ENCODE measurements at regions not wholly inside any gene's neighbourhood (a gene's known extent, or its start where the extent isn't known, plus 50 kb on each side); places are given as distances from the start of the nearest gene placed in this dataset.
"Not testable (repeated sequence)": the region's sequence is repeated elsewhere in the genome, so short reads cannot be mapped to it uniquely, and the experiment has no call there.

DNA sequence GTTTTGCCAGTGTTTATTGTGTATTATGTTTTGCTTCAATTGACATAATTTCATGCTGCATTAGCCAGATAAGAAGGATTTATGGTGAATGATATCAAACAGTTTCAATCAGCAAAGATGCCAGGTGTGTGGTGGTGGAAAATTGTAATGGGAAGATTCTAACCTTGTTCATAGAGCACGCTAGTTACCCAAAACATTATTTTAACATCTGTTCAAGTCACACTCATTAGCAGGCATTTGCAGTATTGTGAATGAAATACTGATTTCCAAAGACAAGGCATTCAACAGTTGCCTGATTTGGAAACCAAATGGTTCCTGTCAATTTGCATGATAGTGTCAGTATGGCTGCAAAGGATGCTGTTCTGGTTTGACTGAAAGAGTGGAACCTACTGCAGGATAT is 129.7 kb downstream of the EPC1 start:
- no peaks in the 10 kb centered on the region for H3F3A ChIP-seq (ENCODE audit: low read length, unreplicated experiment)
- no peak overlapping the region for H3K4me2 ChIP-seq (ENCODE audit: low read length)
- H3K4me3 ChIP-seq (ENCODE audit: low read length): no peak overlapping the region
- H3K27ac ChIP-seq (ENCODE audit: low read length): no peak overlapping the region
- TF ChIP-seq EZH2 (IDR thresholded peaks at IDR 0.05; ENCODE audit: low read length, unreplicated experiment): no peak
- no peak for TF ChIP-seq EZH2phosphoT487 (IDR thresholded peaks at IDR 0.05; ENCODE audit: borderline replicate concordance, low read length)
- TF ChIP-seq, protein P1, sequence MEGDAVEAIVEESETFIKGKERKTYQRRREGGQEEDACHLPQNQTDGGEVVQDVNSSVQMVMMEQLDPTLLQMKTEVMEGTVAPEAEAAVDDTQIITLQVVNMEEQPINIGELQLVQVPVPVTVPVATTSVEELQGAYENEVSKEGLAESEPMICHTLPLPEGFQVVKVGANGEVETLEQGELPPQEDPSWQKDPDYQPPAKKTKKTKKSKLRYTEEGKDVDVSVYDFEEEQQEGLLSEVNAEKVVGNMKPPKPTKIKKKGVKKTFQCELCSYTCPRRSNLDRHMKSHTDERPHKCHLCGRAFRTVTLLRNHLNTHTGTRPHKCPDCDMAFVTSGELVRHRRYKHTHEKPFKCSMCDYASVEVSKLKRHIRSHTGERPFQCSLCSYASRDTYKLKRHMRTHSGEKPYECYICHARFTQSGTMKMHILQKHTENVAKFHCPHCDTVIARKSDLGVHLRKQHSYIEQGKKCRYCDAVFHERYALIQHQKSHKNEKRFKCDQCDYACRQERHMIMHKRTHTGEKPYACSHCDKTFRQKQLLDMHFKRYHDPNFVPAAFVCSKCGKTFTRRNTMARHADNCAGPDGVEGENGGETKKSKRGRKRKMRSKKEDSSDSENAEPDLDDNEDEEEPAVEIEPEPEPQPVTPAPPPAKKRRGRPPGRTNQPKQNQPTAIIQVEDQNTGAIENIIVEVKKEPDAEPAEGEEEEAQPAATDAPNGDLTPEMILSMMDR (conservative IDR thresholded peaks at IDR 0.05; ENCODE audit: low read depth, low read length): no peak
- DNase-seq: no peak
- H3K79me2 ChIP-seq (ENCODE audit: low read length): no peaks in the 10 kb centered on the region
- ATAC-seq: no peak
- no peaks in the 10 kb centered on the region for H4K20me1 ChIP-seq (ENCODE audit: low read length)
- no peaks in the 10 kb centered on the region for H3K9me2 ChIP-seq (replicated peaks; ENCODE audit: low read length)
- intact Hi-C loops (cut with micrococcal nuclease): no loop called here
- H3K4me1 ChIP-seq (ENCODE audit: insufficient read depth, low read length): no peaks in the 10 kb centered on the region
- no TSS peak for BruUV-seq (replicated peaks)
- no peaks in the 10 kb centered on the region for H3K36me3 ChIP-seq (ENCODE audit: low read depth, low read length)
- H3K27me3 ChIP-seq (ENCODE audit: low read length): no peaks in the 10 kb centered on the region
- no peak overlapping the region for H3K9ac ChIP-seq (ENCODE audit: low read length)
- no peak overlapping the region for H2AFZ ChIP-seq (ENCODE audit: low read length)
- ChIA-PET CTCF (no interaction called here), POLR2A (ENCODE audit: unreplicated experiment) (no interaction called here)
- H3K9me3 ChIP-seq (ENCODE audit: low read length): no peaks in the 10 kb centered on the region

DNA sequence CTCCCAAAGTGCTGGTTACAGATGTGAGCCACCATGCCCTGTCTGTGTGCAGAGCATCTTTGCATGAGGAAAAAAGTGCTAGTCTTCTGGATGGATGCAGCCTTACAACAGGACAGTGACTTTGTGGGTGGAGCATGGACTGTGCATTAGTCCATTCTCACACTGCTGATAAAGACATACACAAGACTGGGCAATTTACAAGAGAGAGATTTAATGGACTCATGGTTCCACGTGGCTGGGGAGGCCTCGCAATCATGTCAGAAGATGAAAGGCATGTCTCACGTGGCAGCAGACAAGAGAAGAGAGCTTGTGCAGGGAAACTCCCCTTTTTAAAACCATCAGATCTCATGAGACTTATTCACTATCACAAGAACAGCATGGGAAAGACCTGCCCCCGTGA is 133.1 kb downstream of the EPC1 start:
- H3K79me2 ChIP-seq (ENCODE audit: low read length); H3K36me3 ChIP-seq (ENCODE audit: low read depth, low read length); POLR2A ChIA-PET (ENCODE audit: unreplicated experiment); H3K9me2 ChIP-seq (replicated peaks; ENCODE audit: low read length); H3K9ac ChIP-seq (ENCODE audit: low read length); intact Hi-C loops (cut with micrococcal nuclease); BruUV-seq (replicated peaks); H3K27me3 ChIP-seq (ENCODE audit: low read length); ATAC-seq; H3F3A ChIP-seq (ENCODE audit: low read length, unreplicated experiment); H2AFZ ChIP-seq (ENCODE audit: low read length); CTCF ChIA-PET; H3K4me2 ChIP-seq (ENCODE audit: low read length); H3K9me3 ChIP-seq (ENCODE audit: low read length); H3K4me3 ChIP-seq (ENCODE audit: low read length); H3K4me1 ChIP-seq (ENCODE audit: insufficient read depth, low read length); DNase-seq; H4K20me1 ChIP-seq (ENCODE audit: low read length); H3K27ac ChIP-seq (ENCODE audit: low read length): not testable (repeated sequence)

DNA sequence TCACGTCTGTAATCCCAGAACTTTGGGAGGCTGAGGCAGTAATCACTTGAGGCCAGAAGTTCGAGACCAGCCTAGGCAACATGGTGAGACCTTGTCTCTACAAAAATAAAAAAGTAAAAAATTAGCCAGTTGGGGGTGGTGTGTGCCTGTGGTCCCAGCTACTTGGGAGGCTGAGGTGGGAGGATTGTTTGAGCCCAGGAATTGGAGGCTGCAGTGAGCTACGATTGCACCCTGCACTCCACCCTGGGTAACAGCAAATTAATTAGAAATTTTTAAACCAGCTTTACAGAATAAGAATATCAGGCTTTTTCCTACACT is 136.0 kb downstream of the EPC1 start:
- ChIA-PET CTCF (interaction anchor here (0.6 to 0.7 kb wide), 4 partner anchors 14 to 168 kb away, joined by 3 to 17 read pairs (median 8); no protein-coding TSS in a partner anchor), POLR2A (ENCODE audit: unreplicated experiment) (no interaction called here)
- H3K9me3 ChIP-seq (ENCODE audit: low read length): no peaks in the 10 kb centered on the region
- no peaks in the 10 kb centered on the region for H3K4me1 ChIP-seq (ENCODE audit: insufficient read depth, low read length)
- no TSS peak for BruUV-seq (replicated peaks)
- DNase-seq (no peak), ATAC-seq (no peak)
- no peak overlapping the region for H3K9ac ChIP-seq (ENCODE audit: low read length)
- no peak overlapping the region for H2AFZ ChIP-seq (ENCODE audit: low read length)
- no peaks in the 10 kb centered on the region for H3F3A ChIP-seq (ENCODE audit: low read length, unreplicated experiment)
- no peak overlapping the region for H3K4me3 ChIP-seq (ENCODE audit: low read length)
- H3K27ac ChIP-seq (ENCODE audit: low read length): no peak overlapping the region
- no peaks in the 10 kb centered on the region for H4K20me1 ChIP-seq (ENCODE audit: low read length)
- H3K27me3 ChIP-seq (ENCODE audit: low read length): no peaks in the 10 kb centered on the region
- intact Hi-C loops (cut with micrococcal nuclease): no loop called here
- no peaks in the 10 kb centered on the region for H3K79me2 ChIP-seq (ENCODE audit: low read length)
- H3K4me2 ChIP-seq (ENCODE audit: low read length): no peak overlapping the region
- TF ChIP-seq, protein P1 (conservative IDR thresholded peaks at IDR 0.05; ENCODE audit: low read depth, low read length): no peak; the same call in 1 of the 2 replicates
- TF ChIP-seq EZH2phosphoT487 (IDR thresholded peaks at IDR 0.05; ENCODE audit: borderline replicate concordance, low read length) (no peak), EZH2 (IDR thresholded peaks at IDR 0.05; ENCODE audit: low read length, unreplicated experiment) (no peak)
- H3K9me2 ChIP-seq (replicated peaks; ENCODE audit: low read length): no peaks in the 10 kb centered on the region
- H3K36me3 ChIP-seq (ENCODE audit: low read depth, low read length): no peaks in the 10 kb centered on the region
